HG03196 (cell line): ENCODE measurements at regions not wholly inside any gene's neighbourhood (a gene's known extent, or its start where the extent isn't known, plus 50 kb on each side); places are given as distances from the start of the nearest gene placed in this dataset.
"Not testable (repeated sequence)": the region's sequence is repeated elsewhere in the genome, so short reads cannot be mapped to it uniquely, and the experiment has no call there.

Experiments
- ATAC-seq: cut with Tn5 transposase; IDR thresholded peaks from one replicate; pipeline ENCODE4 v1.9.1; 2021; ENCODE audit not compliant: unreplicated experiment

DNA sequence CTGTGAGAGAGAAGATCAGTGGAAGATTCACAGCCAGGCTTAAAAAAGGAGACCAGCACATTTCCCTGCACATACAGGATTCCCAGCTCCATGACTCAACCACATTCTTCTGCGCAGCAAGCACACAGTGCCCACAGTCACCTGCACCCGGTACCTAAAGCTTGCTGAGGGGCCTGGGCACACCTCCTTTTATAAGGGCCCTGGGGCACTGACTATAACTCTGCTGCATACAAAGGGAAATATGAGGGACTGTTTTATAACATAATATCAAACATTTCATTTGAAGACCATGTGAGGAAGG is 322.9 kb downstream of the DAD1 start:
- ATAC-seq, result no peak

DNA sequence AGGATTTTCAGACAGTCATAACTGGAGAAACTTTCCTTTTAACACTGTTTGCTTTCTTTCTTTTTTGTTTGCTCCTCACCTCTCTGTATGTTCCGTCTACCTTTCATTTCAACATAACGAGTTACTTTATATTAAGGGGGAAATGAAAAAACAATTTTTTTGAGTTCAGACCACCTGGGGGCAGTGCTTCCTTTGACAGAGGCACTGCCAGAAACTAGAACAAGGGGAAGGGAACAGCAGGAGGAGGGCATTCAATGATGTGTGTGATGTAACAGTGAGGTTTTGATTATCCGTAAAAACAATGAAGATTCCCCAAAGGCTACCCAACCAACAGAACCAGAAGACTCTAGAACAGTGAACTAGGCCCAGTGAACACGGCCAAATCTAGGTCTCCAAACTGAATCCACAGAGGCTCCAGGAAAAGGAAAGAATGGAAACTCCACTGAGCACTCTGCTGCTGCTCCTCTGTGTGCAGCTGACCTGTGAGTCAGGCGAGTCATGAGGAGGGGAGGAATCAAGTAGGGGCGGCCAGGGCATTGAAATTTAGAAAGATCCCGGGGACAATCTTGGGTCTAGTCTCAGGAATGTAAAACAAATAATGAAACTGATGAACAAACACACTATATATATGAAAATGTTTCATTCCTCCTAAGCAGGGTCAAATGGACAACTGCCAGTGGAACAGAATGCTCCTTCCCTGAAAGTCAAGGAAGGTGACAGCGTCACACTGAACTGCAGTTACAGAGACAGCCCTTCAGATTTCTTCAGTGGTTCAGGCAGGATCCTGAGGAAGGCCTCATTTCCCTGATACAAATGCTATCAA is 323.5 kb downstream of the DAD1 start:
- no peak for ATAC-seq

DNA sequence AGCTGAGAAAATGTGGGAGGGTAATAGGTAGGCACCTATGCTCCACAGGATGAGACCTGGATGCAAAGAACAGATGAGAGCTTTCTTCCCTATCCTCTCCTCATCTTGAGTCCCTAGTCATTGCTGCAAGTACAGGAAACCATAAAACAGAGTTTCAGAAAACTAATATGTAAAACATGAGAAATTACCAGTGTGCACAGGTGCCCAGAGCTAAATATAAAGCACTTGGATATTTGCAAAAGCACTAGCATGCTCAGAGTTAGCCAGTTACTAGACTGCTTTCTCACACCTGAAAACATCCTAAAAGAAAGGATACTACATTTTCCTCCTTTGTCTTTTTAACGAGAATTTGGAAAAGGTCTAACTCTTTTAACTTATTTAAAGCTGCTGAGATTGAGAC is 324.3 kb downstream of the DAD1 start:
- no peak for ATAC-seq

DNA sequence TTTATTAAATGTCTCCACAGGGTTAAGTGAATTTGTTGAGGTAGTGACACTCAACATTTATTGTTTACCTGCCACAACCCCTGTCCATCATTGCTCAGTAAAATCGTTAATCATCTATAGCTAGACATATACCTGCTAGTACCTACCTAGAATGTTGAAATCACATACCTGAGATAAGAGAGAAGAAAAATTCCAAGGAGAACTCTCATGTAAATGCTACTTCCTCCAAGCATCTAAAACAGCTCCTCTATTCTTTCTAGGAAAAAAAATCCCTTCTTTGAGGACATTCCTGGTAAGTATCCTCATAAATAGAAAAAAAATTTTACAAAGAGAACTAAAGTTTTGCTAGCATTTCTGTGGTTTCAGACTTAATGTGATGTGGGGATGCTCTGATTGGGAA is 325.1 kb downstream of the DAD1 start:
- ATAC-seq, result no peak

DNA sequence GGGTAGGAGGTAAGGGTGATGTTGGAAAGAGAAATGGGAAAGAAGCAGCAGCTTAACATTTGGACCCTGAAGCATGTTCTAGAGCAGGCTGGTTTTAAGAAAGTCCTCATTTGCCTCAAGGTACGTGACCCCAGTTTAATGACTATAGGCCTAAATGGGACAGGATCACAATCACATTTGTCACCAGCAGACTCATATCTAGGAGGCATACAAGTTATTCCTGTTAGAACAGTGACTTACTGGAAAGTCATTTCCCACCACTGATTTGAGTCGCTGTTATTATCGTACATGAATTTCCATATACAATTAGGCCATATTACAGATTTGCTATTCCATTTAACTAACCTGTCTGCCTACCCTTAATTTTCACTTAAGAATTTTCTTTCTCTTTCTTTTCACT is 326.1 kb downstream of the DAD1 start:
- ATAC-seq, result no peak

DNA sequence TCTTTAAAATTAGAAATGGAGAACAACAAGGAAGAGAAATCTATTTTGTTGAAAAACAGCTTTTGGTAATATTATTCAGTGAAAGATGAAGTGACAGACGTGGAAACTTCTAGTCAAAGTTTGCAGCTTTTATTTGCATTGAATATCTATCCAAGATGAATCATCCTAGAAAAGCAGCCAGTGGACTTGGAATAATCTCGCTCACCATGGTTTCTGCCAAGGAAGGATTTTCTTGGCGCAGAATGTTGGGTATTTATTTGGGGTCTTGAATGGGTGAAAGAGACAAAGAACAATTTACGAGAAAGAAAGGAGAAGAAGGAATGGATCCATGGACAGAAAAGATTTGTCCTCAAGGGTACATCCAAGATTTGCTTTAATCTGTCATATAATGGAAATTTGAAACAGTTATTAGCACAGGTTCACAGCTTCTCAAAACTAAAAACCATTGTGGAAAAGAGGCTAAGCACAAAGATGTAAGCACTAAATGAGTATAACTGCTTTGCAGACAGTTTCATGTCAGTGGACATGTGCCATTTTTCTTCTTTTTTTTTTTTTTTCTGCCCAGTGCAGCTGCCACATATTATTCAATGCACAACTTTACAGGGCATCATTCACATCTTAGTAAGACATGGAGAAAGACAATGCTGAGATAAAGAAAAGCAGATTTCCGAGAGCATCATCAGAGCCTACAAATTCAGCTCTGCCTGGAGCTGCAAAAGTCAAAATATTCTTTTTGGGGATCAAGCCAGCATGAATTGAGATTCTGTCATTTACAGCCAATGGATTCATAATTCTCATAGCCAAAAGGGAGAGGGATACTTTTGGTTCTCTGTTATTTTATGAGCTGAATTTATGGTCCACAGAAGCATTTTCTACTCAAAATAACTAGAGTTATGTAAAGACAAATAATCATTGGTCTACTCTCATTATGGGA is 333.7 kb downstream of the DAD1 start:
- no peak for ATAC-seq

DNA sequence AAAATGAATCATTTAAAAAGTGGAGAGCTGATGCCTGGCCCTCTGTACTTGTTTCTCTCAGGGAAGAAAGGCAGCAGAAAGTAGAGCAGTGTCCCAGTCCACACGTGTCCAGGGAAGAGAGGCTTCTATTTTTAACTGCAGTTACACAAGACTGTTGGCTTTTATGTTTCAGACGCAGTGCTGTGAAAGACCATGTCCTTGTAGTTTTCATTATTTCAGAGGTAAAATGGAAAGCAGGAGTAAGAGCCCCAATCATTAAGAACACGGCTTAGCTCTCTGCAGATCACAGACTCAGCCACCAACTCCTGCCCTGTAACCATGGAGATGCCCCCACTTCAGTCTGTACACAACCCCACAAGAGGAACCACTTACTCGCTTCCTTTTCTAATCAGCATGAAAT is 336.3 kb downstream of the DAD1 start:
- no peak for ATAC-seq

DNA sequence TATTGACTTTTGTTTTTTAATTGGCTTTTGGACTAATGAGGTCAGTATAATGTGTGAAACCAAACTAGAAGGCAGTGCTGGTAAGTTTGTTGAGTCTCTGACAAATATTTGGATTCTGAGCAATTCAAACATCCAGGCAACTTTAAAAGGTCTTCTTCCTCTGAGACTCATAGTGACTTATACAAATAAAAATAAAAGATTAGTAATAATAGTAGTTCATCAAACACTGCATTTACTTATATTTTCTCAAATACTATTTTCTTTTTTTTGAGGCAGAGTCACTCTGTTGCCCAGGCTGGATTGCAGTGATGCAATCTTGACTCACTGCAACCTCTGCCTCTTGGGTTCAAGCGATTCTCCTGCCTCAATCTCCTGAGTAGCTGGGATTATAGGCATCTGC is 337.9 kb downstream of the DAD1 start:
- ATAC-seq, result no peak

DNA sequence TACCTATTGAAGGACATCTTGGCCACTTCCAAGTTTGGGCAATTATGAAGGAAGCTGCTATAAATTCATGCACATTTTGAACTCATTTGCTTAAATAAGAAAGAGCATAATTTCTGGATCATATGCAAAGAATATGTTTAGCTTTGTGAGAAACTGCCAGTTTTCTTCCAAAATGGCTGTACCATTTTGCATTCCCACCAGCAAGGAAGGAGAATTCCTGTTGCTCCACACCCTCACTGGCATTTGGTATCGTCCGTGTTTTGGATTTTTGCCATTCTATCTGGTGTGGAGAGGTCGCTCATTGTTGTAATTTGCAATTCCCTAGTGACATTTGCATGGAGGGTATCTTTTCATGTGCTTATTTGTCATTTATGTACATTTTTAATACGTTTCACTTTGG is 339.3 kb downstream of the DAD1 start:
- no peak for ATAC-seq

DNA sequence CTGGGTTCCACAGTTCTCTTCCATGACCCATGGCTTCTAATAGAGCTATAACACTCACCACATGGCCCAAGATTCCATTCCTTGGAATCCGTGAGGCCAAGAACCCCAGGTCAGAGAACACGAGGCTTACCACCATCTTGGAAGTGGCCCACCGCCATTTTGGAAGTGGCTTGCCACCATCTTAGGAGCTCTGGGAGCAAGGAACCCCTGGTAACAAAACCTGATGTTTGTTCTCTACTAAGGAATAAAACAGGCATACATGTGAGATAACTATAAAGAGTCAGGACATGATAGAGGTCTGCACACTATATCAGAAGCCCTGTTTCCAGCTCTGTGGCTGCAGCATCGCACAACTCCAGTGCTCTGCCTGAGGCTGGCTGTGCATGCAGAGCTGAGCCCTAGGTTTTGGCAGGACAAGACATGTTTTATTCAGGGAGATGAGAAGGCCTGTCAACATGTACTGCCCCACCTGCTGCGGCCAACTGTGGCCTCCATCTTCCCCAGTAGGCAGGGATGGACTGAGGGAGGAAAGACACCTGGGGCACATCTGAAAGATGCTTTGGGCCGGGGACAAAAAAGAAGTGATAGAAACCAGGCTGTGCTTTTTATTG is 344.9 kb downstream of the DAD1 start:
- ATAC-seq, result no peak

DNA sequence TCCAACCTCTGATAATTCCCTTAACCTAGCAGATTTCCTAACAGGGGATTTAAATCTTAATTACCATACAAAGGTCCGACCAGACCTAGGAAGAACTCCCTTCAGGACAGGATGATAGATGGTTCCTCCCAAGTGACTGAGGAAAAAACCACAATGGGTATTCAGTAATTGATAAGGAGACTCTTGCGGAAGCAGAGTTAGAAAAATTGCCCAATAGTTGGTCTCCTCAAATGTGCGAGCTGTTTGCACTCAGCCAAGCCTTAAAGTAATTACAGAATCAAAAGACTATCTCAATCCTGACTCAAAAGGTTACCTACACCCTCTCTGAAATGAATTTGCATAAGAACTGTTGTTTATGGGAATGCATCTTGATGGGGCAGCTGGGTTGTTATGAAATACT is 350.7 kb downstream of the DAD1 start:
- ATAC-seq, result not testable (repeated sequence)

DNA sequence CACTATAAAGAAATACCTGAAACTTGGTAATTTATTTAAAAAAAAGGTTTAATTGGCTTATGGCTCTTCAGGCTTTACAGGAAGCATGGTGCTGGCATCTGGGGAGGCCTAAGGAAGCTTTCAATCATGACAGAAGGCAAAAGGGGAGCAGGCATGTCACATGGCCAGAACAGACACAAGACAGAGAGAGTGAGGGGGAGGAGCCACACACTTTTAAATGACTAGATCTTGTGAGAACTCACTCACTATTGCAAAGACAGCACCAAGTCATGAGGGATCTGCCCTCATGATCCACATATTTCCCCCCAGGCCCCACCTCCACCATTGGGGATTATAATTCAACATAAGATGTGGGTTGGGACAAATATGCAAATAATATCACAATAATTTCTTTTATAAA is 355.6 kb downstream of the DAD1 start:
- no peak for ATAC-seq

DNA sequence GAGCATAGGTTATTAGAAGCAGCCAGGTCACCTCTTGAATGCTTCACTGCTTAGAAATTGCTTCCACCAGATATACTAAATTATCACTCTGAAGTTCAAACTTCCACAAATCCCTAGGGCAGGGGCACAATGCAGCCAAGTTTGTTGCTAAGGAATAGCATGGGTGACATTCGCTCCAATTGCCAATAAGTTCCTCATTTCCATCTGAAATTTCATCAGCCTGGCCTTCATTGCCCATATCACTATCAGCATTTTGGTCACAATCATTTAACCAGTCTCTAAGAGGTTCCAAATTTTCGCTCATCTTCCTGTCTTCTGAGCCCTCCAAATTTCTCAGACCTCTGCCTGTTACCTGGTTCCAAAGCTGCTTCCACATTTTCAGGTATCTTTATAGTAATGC is 356.1 kb downstream of the DAD1 start:
- ATAC-seq, result no peak

DNA sequence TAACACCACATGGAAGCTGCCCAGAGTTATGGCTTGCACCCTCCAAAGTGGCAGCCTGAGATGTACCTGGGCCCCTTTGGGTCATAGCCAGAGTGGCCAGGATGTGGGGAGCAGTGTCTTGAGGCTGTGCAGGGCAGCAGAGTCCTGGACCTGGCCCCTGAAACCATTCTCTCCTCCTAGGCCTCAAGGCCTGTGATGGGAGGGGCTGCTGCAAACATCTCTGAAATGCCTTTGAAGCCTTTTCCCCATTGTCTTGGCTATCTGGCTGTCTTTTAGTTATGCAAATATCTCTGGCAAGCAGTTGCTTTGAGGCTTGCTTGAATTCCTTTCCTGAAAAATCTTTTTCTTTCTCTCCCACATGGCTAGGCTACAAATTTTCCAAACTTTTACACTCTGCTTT is 356.5 kb downstream of the DAD1 start:
- no peak for ATAC-seq

DNA sequence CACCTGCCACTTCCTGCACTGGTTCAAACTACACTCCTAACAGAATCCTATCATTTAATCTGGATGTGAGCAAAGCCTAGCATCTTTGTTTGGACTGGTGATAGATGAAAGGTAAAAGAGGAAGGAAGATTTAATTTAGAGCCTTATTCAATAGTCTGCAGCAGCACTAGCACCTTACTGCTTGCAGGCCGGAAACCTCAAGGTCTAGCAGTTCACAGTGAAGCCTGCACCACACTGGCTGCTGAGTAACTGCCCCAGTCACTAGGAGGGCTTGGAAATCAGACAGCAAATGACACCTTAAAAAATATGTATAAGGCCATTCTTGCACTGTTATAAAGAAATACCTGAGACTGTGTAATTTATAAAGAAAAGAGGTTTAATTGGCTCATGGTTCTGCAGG is 358.0 kb downstream of the DAD1 start:
- no peak for ATAC-seq

DNA sequence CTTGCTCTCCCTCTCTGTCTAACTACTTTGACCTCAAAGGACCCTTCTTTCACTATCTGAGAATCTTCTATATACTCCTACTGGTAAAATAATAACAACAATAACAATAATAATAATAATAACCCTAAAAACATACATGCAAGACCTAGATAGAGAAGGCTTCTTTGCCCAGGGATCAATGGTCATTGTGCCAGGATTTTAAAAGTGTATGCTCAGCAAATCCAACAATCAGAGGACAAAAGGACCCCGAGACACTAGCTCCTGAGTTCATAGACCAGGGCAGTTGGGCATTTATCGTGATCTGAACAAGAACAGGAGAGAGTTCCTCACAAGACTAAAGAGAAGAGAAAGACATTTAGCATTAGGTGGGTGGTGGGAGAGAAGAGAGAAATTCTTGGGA is 358.5 kb downstream of the DAD1 start:
- ATAC-seq, result no peak

DNA sequence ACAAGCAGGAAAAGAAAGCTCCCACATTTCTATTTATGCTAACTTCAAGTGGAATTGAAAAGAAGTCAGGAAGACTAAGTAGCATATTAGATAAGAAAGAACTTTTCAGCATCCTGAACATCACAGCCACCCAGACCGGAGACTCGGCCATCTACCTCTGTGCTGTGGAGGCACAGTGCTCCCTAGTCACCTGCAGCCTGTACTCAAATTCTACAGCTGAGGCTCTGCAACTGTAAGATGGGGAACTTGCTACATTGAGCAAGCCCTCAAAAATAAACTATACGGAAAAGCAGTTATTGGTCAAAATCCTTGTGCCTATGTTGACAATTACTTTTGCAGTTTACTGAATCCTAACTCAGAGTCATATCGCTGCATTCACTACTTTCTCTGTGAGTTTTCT is 361.9 kb downstream of the DAD1 start:
- ATAC-seq, result no peak

DNA sequence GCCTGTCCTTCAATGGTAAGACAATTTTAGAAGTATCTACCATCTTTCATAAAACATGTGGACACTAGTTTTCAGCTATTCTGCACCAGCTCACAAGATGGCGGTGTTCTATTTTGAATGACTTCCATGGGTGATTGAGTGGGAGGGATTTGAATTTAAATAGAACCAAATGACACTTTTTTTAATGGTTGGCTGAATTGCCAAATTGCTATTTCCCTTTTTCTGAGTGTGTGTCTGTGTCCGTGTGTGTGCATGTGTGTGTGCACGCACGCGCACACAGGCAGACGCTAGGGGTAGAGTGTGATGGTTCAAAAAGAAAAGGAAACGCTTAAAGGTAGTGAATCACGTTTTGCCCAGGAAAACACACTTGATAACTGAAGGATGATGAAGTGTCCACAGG is 362.6 kb downstream of the DAD1 start:
- no peak for ATAC-seq

DNA sequence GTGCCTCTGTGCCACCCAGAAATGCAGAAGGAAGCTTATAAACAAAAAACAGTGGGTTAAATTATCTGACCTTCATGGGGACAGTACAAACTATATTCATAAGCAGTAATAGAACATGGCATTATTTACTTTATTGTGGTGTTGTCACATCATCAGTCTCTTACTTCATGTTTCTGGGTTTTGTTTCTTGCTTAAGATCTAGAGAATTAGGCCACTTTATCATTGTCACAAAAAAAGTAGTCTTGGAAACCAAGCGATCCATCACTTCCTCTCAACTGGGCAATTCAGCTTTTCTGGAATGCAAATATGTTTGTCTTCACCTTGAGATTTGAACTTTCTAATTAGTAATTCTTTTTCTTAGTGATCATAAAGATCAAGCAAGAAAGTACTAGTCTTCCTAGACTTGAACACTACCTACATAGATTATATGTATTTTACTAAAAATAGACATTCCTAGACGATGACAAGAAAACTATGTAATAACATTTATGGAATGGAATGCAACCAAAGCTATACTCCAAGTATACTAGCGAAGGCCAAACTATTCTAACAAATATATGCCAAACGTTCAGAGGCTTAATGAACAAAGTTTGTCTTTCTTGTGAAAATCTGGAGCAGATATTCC is 363.4 kb downstream of the DAD1 start:
- ATAC-seq, result no peak

DNA sequence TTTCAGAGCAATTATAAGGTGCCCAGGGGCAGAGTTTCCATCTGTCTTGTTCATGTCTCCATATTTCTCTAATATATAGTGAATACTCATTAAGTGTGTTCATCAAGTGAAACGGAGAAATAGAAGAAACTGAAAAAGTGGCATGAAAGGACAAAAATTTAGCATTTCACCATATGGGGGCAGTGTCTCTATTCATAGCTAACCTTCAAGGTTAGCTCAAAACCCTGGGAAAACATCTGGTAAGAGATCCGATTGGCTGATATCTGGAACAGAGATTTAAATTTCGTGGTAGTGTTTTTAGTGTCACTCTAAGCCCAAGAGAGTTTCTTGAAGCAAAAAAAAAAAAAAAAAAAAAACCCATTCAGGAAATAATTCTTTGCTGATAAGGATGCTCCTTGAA is 367.5 kb downstream of the DAD1 start:
- no peak for ATAC-seq

DNA sequence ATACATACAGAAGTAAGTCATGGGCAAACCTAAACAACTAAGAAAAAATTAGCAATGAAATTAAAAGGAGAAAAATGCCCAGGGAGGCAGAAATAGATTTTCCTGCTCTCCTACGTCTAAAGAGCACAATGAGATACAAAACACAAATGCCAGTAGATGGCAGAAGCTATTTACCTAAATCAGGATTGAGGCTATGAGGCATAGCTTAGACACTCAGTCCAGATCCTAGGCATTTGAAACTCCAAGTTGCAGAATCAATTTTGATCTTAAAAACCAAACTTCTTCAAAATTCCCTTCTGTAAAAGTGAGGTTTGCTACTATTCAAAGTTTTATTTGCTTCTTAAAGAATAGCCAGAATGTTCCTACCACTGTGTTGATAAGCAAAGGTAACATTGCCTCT is 368.6 kb downstream of the DAD1 start:
- no peak for ATAC-seq

DNA sequence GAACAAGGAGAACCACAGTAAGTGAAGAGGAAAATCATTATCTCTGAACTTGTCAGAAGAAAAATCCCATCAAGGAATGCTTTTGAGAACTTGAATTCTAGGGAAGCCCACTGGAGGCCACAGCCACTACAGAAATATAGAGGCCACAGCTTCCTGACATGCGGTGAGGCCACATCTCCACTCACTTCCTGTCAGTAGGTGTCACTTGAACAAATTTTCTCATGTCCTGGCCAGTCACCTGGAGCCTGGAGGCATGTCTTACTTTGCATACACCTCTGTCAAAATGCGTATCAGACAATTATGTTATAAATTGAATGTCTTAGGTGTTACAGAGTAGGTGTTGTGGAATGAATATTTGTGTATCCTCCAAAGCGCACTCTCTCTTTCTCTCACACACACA is 370.3 kb downstream of the DAD1 start:
- no peak for ATAC-seq
